Astrocyte of the spinal cord (primary cell): ENCODE measurements at regions not wholly inside any gene's neighbourhood (a gene's known extent, or its start where the extent isn't known, plus 50 kb on each side); places are given as distances from the start of the nearest gene placed in this dataset.

ENCODE experiments used
- DNase-seq: peaks from one replicate; pipeline ENCODE4 v3.0.0; 2011; ENCODE audit warnings: low read depth, low spot score
- H3K4me3 ChIP-seq: 2 replicates; pipeline ENCODE4 v1.5.1; 2011; ENCODE audit warnings: low read depth, mild to moderate bottlenecking, low read length, moderate library complexity
- in situ Hi-C: cut with HindIII; loops from 2 replicates; pipeline ENCODE4 v1.10.0; 2017; ENCODE audit warnings: low sequenced_read_pairs
- TF ChIP-seq, protein P1 (sequence below): IDR thresholded peaks from 2 replicates; pipeline ENCODE4 v1.5.1; 2012; ENCODE audit warnings: low read depth, mild to moderate bottlenecking, low read length, inconsistent platforms

DNA sequence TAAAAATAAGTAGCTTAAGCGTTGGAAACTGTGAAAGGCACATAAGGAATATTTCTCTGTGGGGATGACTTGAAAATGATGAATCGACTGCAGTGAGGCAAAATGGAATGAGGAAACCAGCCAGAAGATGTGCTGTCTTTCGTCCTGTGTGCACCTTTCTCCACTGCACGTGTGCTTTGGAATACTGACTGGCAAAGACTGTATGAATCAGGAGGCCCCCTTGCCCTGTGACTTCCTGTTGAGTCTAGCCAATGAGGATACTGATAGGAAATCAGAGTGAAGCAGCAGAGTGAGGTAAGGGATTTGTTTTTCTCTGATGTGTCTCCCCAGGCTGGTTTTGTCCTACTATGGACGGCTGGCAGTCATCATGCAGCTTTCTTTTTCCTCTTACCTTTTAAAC is 118.2 kb upstream of the ADGRL4 start:
- in situ Hi-C loops = no loop called here
- TF ChIP-seq, protein P1, sequence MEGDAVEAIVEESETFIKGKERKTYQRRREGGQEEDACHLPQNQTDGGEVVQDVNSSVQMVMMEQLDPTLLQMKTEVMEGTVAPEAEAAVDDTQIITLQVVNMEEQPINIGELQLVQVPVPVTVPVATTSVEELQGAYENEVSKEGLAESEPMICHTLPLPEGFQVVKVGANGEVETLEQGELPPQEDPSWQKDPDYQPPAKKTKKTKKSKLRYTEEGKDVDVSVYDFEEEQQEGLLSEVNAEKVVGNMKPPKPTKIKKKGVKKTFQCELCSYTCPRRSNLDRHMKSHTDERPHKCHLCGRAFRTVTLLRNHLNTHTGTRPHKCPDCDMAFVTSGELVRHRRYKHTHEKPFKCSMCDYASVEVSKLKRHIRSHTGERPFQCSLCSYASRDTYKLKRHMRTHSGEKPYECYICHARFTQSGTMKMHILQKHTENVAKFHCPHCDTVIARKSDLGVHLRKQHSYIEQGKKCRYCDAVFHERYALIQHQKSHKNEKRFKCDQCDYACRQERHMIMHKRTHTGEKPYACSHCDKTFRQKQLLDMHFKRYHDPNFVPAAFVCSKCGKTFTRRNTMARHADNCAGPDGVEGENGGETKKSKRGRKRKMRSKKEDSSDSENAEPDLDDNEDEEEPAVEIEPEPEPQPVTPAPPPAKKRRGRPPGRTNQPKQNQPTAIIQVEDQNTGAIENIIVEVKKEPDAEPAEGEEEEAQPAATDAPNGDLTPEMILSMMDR = no peak
- no peak overlapping the region for H3K4me3 ChIP-seq
- no peak for DNase-seq

DNA sequence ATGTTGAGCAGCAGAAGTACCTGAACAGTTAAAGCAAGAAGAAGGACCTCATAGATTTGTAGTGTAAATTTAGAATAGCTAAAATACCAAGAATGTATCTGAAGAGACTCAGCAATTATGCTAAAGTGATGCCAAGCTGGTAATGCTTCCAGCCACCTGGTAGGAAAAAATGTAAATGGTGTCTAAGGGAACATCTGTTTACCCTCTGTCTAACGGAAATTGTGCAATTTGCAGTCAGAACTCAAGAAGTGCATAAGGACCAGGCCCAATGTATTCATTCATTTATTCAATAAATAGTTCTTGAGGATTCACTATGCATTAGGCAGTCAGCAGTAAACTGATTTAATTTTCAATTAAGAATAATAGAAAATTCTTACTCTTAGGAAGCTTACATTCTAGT is 116.0 kb upstream of the ADGRL4 start:
- in situ Hi-C loops = no loop called here
- no peak overlapping the region for H3K4me3 ChIP-seq
- TF ChIP-seq, protein P1 = no peak
- no peak for DNase-seq

DNA sequence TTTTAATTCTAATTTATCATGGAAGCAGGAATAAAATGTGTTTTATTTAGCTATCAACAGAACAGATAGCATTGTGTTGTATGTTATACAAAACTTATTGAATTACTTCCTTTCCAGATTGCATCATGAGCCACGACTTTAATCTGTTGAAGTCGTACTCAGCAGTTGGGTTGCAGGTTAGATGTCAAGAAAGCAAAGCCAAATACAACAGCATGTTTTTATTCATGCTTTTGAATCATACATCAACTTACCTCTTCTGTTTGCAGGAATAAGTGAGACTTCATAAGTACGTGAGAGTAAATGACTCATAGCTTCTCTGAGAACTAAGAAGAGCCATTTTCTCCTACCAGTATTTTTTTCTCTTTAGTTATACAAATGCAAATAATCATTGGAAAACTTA is 110.8 kb upstream of the ADGRL4 start:
- DNase-seq = peak; percentile 37
- in situ Hi-C loops = no loop called here
- TF ChIP-seq, protein P1 = no peak
- no peak overlapping the region for H3K4me3 ChIP-seq

DNA sequence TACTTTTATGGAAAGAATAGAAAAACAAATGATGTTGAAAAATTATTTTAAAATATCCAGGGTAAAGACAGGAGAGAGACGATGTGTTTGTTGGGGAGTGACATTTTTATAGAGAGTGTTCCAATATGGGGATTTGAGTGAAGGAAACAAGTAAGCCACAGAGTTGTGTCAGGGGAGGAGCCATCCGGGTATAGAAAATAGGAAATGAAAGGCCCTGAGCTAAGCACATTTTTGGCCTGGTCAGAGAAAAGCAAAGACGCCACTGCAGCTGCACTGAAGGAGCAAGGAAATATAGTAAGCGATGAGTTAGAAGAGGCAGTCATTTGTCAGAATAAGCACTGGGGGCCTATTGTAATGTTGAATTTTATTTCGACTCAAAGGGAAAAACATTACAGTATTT is 107.3 kb upstream of the ADGRL4 start:
- in situ Hi-C loops = no loop called here
- no peak for DNase-seq
- TF ChIP-seq, protein P1 = no peak
- no peak overlapping the region for H3K4me3 ChIP-seq

DNA sequence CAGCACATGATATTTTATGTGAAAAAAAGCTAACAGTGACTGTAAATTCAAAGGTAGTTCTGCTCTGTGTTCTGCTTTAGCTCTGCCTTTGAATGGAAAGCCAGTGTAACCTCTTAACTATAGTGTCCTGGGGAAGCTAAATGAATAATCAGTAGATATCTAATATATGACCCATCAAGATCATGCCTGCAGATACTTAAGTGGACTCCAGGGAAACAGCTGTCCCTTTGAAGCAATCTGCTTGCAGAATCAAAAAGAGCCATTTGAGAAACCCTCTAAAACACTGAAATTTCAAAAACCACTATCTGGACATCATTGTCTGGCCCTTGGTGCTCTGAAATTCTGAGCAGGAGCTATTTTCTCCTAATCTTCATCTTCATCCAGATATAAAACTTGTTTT is 104.2 kb upstream of the ADGRL4 start:
- no peak overlapping the region for H3K4me3 ChIP-seq
- in situ Hi-C loops = no loop called here
- TF ChIP-seq, protein P1 = no peak
- no peak for DNase-seq

DNA sequence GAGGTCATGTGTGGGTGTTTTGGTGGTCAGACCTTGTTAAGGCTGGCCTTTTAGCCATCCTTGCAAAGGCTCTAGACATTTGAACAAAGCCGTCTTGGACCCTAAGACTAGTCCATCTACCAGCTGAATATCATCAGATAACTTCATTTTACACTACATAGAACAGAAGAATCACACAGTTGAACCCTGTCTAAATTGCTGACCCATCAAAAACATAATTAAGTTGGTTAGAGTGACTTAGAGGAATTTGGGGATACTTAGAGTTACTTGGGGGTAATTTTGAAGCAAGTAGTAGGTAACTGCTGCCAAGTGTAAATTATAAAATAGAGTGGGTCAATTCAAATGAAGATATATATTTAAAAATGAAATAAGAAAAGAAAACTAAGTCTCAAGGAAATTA is 102.9 kb upstream of the ADGRL4 start:
- TF ChIP-seq, protein P1 = no peak
- in situ Hi-C loops = no loop called here

DNA sequence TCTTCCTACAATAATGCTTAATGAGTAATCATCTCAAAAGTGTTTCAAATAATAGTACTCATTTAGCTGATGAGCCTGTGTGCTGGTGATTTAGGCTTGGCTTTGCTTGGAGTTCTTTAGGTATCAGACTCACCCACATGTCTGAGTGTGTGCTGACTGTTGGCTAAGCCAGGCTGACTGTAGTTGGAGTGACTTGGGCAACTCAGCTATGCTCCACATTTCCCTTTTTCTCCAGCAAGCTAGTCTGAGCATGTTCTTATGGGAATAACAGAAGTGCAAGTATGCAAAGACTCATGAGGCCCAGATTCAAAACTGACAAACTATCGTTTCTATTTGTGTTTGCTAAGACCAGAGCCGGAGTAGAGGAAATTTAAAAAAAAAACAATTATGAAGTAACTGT is 99.0 kb upstream of the ADGRL4 start:
- in situ Hi-C loops = no loop called here
- peak; percentile 11 for DNase-seq
- no peak overlapping the region for H3K4me3 ChIP-seq
- TF ChIP-seq, protein P1 = no peak

More for the DNA sequence above, 102.9 kb upstream of the ADGRL4 start:
- DNase-seq = no peak
- no peak overlapping the region for H3K4me3 ChIP-seq
